Amniotic stem cell (primary cell): ENCODE measurements at regions not wholly inside any gene's neighbourhood (a gene's known extent, or its start where the extent isn't known, plus 50 kb on each side); places are given as distances from the start of the nearest gene placed in this dataset.
"Not testable (repeated sequence)": the region's sequence is repeated elsewhere in the genome, so short reads cannot be mapped to it uniquely, and the experiment has no call there.

ENCODE experiments used
- DNase-seq: peaks from one replicate; lab custom pipeline; 2025; lab: John Stamatoyannopoulos, UW

GRCh38 chr18:8991155-8991554, 111.3 kb upstream of the NDUFV2 start:
- DNase-seq = no peak

GRCh38 chr18:8992500-8992899, 110.0 kb upstream of the NDUFV2 start:
- not testable (repeated sequence) for DNase-seq

- DNase-seq = no peak
These were observed 107.9 kb upstream of the NDUFV2 start for GRCh38 chr18:8994603-8995002.

GRCh38 chr18:8995096-8995495, 107.4 kb upstream of the NDUFV2 start:
- DNase-seq = no peak

- no peak for DNase-seq
These were observed 105.6 kb upstream of the NDUFV2 start for GRCh38 chr18:8996771-8997432.

- DNase-seq = no peak
These were observed 104.9 kb upstream of the NDUFV2 start for GRCh38 chr18:8997634-8998033.

GRCh38 chr18:8998481-8999217, 103.8 kb upstream of the NDUFV2 start:
- no peak for DNase-seq

GRCh38 chr18:8999872-9000271, 102.6 kb upstream of the NDUFV2 start:
- no peak for DNase-seq

- DNase-seq = no peak
These were observed 101.8 kb upstream of the NDUFV2 start for GRCh38 chr18:9000733-9001132.

- no peak for DNase-seq
These were observed 101.3 kb upstream of the NDUFV2 start for GRCh38 chr18:9001209-9001608.

- DNase-seq = no peak
These were observed 98.9 kb upstream of the NDUFV2 start for GRCh38 chr18:9003406-9004100.

GRCh38 chr18:9004308-9004707, 98.2 kb upstream of the NDUFV2 start:
- DNase-seq = not testable (repeated sequence)

- DNase-seq = not testable (repeated sequence)
These were observed 94.8 kb upstream of the NDUFV2 start for GRCh38 chr18:9007700-9008099.

- DNase-seq = no peak
These were observed 94.2 kb upstream of the NDUFV2 start for GRCh38 chr18:9008200-9008708.

GRCh38 chr18:9008709-9009635, 93.5 kb upstream of the NDUFV2 start:
- DNase-seq = no peak

GRCh38 chr18:9009703-9010488, 92.6 kb upstream of the NDUFV2 start:
- DNase-seq = no peak

GRCh38 chr18:9011431-9011830, 91.1 kb upstream of the NDUFV2 start:
- DNase-seq = no peak

- DNase-seq = no peak
These were observed 88.5 kb upstream of the NDUFV2 start for GRCh38 chr18:9013926-9014373.

- no peak for DNase-seq
These were observed 86.8 kb upstream of the NDUFV2 start for GRCh38 chr18:9015689-9016088.

GRCh38 chr18:9016633-9017166, 85.8 kb upstream of the NDUFV2 start:
- no peak for DNase-seq
